Activated CD8-positive, alpha-beta T cell treated with anti-CD3 and anti-CD28 coated beads, Interleukin-2, amount 10 ng/mL, durations not matched to agents 7 days and 5 days (primary cell): ENCODE measurements at regions not wholly inside any gene's neighbourhood (a gene's known extent, or its start where the extent isn't known, plus 50 kb on each side); places are given as distances from the start of the nearest gene placed in this dataset.
A peak's percentile ranks its signal among the peaks of the same experiment; 100 is the strongest.
"Not testable (repeated sequence)": the region's sequence is repeated elsewhere in the genome, so short reads cannot be mapped to it uniquely, and the experiment has no call there.

Experiments
- ATAC-seq: fragments of 150-1000 bp; cut with Tn5 transposase; one replicate; pipeline ENCODE4 v1.10.0; 2021; ENCODE audit warnings: moderate library complexity
- CTCF ChIA-PET: fragments of 350-600 bp; sonication (Branson Sonifier 250); formaldehyde crosslinking; loops from one replicate; lab custom pipeline; 2021; ENCODE audit warnings: antibody characterized with exemption; lab: Charles Lee
- POLR2A ChIA-PET: fragments of 350-600 bp; sonication (Branson Sonifier 250); formaldehyde crosslinking; loops from one replicate; lab custom pipeline; 2021; ENCODE audit warnings: antibody characterized with exemption; lab: Charles Lee
- DNase-seq: peaks from one replicate; pipeline ENCODE4 v3.0.0-alpha.2; 2020
- H3K27ac Mint-ChIP-seq: one replicate; pipeline ENCODE4 v1.8.0; 2021; ENCODE audit warnings: mild to moderate bottlenecking, mixed read lengths
- H3K27me3 Mint-ChIP-seq: one replicate; pipeline ENCODE4 v1.8.0; 2021; ENCODE audit warnings: low read depth, mixed read lengths
- H3K36me3 Mint-ChIP-seq: one replicate; pipeline ENCODE4 v1.8.0; 2021; ENCODE audit warnings: low read depth, mixed read lengths
- H3K4me1 Mint-ChIP-seq: one replicate; pipeline ENCODE4 v1.8.0; 2021; ENCODE audit warnings: low read depth, mixed read lengths
- H3K4me3 Mint-ChIP-seq: one replicate; pipeline ENCODE4 v1.8.0; 2021; ENCODE audit warnings: mild to moderate bottlenecking, mixed read lengths
- H3K9me3 Mint-ChIP-seq: one replicate; pipeline ENCODE4 v1.8.0; 2022; ENCODE audit warnings: mixed read lengths; ENCODE audit not compliant: insufficient read depth

GRCh38 chr7:112945046-112945445 is 141.6 kb downstream of the GPR85 start:
- CTCF ChIA-PET, result interaction anchor here (1.2 kb wide), 1 partner anchor 79 kb away, joined by 3 read pairs; no protein-coding TSS in a partner anchor

GRCh38 chr7:112942981-112943380 is 143.6 kb downstream of the GPR85 start:
- no peak overlapping the region for H3K4me3 Mint-ChIP-seq
- H3K36me3 Mint-ChIP-seq, result peaks cover 2% of the 10 kb centered on the region
- ChIA-PET POLR2A (no interaction called here), CTCF (no interaction called here)
- H3K27me3 Mint-ChIP-seq, result peaks cover 12% of the 10 kb centered on the region
- H3K27ac Mint-ChIP-seq, result no peak overlapping the region
- H3K4me1 Mint-ChIP-seq, result peaks cover 18% of the 10 kb centered on the region
- ATAC-seq (no peak), DNase-seq (no peak)
- H3K9me3 Mint-ChIP-seq, result no peaks in the 10 kb centered on the region

More at GRCh38 chr7:112945046-112945445, 141.6 kb downstream of the GPR85 start:
- Mint-ChIP-seq H3K27ac (no peak overlapping the region), H3K9me3 (no peaks in the 10 kb centered on the region), H3K4me3 (no peak overlapping the region), H3K36me3 (no peaks in the 10 kb centered on the region), H3K4me1 (peaks cover 8% of the 10 kb centered on the region), H3K27me3 (peaks cover 22% of the 10 kb centered on the region)
- POLR2A ChIA-PET, result no interaction called here
- ATAC-seq (no peak), DNase-seq (no peak)

GRCh38 chr7:112942125-112942524 is 144.5 kb downstream of the GPR85 start:
- DNase-seq, H3K36me3 Mint-ChIP-seq, ATAC-seq, CTCF ChIA-PET, H3K27me3 Mint-ChIP-seq, H3K27ac Mint-ChIP-seq, H3K9me3 Mint-ChIP-seq, POLR2A ChIA-PET, H3K4me3 Mint-ChIP-seq: not testable (repeated sequence)
- H3K4me1 Mint-ChIP-seq, result peaks cover 22% of the 10 kb centered on the region

GRCh38 chr7:112940314-112940732 is 146.3 kb downstream of the GPR85 start:
- Mint-ChIP-seq H3K36me3 (peaks cover 5% of the 10 kb centered on the region), H3K27me3 (peaks cover 2% of the 10 kb centered on the region), H3K27ac (peak overlapping the region; percentile 95), H3K4me1 (peaks cover 27% of the 10 kb centered on the region), H3K9me3 (no peaks in the 10 kb centered on the region), H3K4me3 (peak overlapping the region; percentile 84)
- ChIA-PET POLR2A (interaction anchor here (0.8 to 1.4 kb wide), 2 partner anchors 11 to 185 kb away, joined by 3 read pairs; no protein-coding TSS in a partner anchor), CTCF (interaction anchor here (0.8 to 1.0 kb wide), 3 partner anchors 10 to 387 kb away, joined by 3 to 4 read pairs (median 3); no protein-coding TSS in a partner anchor)
- DNase-seq (no peak), ATAC-seq (peak; percentile 56)

DNA sequence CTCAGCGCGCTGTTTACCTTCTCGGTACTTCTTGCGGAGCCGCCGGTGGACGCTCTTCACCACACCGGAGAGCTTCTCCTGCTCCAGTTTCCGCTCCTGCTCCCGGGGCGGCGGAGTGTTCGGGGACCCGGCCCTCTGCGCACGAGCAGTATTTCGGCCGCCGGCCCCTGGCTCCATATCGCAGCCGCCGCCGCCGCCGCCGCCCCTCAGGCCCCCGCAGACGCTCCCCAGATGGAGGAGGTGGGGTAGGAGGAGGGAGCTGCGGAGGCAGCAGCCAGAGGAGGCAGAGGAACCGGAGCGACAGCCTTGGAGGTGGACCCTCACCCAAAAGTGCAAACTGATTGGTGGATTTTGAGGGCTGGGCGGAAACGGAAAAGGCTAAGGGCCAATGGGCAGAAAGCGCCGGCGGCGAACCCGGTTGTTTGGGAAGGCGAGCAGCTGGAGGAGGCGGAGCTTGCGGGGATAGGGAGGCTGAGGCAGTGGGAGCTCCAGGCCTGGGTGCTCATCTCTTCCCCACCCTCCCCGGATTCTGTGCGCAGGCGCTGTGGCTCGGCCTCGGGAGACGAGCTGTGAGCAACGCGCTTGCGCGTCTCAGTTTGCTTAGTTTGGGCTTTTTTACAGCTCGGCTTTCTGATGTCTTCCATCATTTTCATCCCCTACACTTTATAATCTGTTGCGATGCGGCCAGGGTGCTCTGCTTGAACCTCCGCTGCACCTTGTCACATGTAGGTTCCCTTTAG is 146.9 kb downstream of the GPR85 start:
- peaks cover 2% of the 10 kb centered on the region for H3K27me3 Mint-ChIP-seq
- ChIA-PET POLR2A (interaction anchor here (0.8 to 1.4 kb wide), 2 partner anchors 11 to 185 kb away, joined by 3 read pairs; no protein-coding TSS in a partner anchor), CTCF (interaction anchor here (0.7 to 1.0 kb wide), 4 partner anchors 9 to 390 kb away, joined by 3 to 4 read pairs (median 3); no protein-coding TSS in a partner anchor)
- H3K9me3 Mint-ChIP-seq, result no peaks in the 10 kb centered on the region
- H3K27ac Mint-ChIP-seq, result peak overlapping the region; percentile 95
- peak; percentile 99 for DNase-seq
- peak overlapping the region; percentile 84 for H3K4me3 Mint-ChIP-seq
- peak; percentile 99 for ATAC-seq
- peaks cover 27% of the 10 kb centered on the region for H3K4me1 Mint-ChIP-seq
- peaks cover 6% of the 10 kb centered on the region for H3K36me3 Mint-ChIP-seq

- ChIA-PET POLR2A (interaction anchor here (0.8 to 1.4 kb wide), 3 partner anchors 12 to 186 kb away, joined by 3 read pairs; no protein-coding TSS in a partner anchor), CTCF (interaction anchor here (0.7 to 1.0 kb wide), 4 partner anchors 9 to 389 kb away, joined by 3 to 4 read pairs (median 3); no protein-coding TSS in a partner anchor)
- Mint-ChIP-seq H3K36me3 (peaks cover 10% of the 10 kb centered on the region), H3K4me1 (peaks cover 27% of the 10 kb centered on the region), H3K9me3 (no peaks in the 10 kb centered on the region), H3K27me3 (peaks cover 2% of the 10 kb centered on the region), H3K4me3 (peak overlapping the region; percentile 84), H3K27ac (peak overlapping the region; percentile 95)
- ATAC-seq, result peak; percentile 17
- peak; percentile 56 for DNase-seq
These were observed 147.6 kb downstream of the GPR85 start for GRCh38 chr7:112938863-112939573.

GRCh38 chr7:112937651-112938415 is 147.6 kb upstream of the TMEM168 start:
- Mint-ChIP-seq H3K9me3 (no peaks in the 10 kb centered on the region), H3K36me3 (peaks cover 10% of the 10 kb centered on the region), H3K27ac (no peak overlapping the region), H3K4me3 (peak overlapping the region; percentile 84), H3K27me3 (no peaks in the 10 kb centered on the region), H3K4me1 (peaks cover 27% of the 10 kb centered on the region)
- ATAC-seq (no peak), DNase-seq (no peak)
- ChIA-PET POLR2A (interaction anchor here (1.3 kb wide), 1 partner anchor 148 kb away, joined by 3 read pairs; no protein-coding TSS in a partner anchor), CTCF (interaction anchor here (0.8 kb wide), 1 partner anchor 178 kb away, joined by 3 read pairs; no protein-coding TSS in a partner anchor)

GRCh38 chr7:112933598-112933997 is 143.4 kb upstream of the TMEM168 start:
- peaks cover 17% of the 10 kb centered on the region for H3K4me1 Mint-ChIP-seq
- no peaks in the 10 kb centered on the region for H3K9me3 Mint-ChIP-seq
- H3K36me3 Mint-ChIP-seq, result peaks cover 15% of the 10 kb centered on the region
- DNase-seq (no peak), ATAC-seq (no peak)
- H3K27ac Mint-ChIP-seq, result no peak overlapping the region
- ChIA-PET POLR2A (no interaction called here), CTCF (no interaction called here)
- no peak overlapping the region for H3K4me3 Mint-ChIP-seq
- no peaks in the 10 kb centered on the region for H3K27me3 Mint-ChIP-seq

DNA sequence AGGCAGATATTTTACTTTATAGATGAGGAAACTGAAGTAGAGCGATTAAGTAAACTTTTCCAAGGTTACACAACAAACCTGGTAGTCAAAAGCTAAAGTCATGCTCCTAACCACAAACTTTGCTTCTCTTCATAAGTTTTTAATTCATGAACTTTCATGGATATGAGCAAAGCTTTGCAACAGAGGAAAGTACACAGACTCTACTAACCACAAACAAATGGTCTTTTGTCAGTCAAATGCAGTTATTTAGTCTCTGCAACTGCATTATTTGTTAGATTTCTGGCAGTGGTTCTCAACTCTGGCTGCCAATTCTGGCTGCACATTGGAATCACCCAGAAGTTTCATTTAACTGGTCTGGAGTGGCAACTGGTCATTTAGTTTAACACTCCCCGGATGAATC is 140.6 kb upstream of the TMEM168 start:
- no peaks in the 10 kb centered on the region for H3K9me3 Mint-ChIP-seq
- no peak for DNase-seq
- peaks cover 1% of the 10 kb centered on the region for H3K4me1 Mint-ChIP-seq
- H3K4me3 Mint-ChIP-seq, result no peak overlapping the region
- POLR2A ChIA-PET, result no interaction called here
- CTCF ChIA-PET, result interaction anchor here (1.6 kb wide), 1 partner anchor 9 kb away, joined by 4 read pairs; a partner anchor contains a TSS
- H3K27me3 Mint-ChIP-seq, result no peaks in the 10 kb centered on the region
- H3K27ac Mint-ChIP-seq, result no peak overlapping the region
- no peak for ATAC-seq
- peaks cover 10% of the 10 kb centered on the region for H3K36me3 Mint-ChIP-seq

GRCh38 chr7:112929421-112929820 is 139.2 kb upstream of the TMEM168 start:
- peaks cover 1% of the 10 kb centered on the region for H3K4me1 Mint-ChIP-seq
- CTCF ChIA-PET, result interaction anchor here (1.6 kb wide), 1 partner anchor 10 kb away, joined by 4 read pairs; a partner anchor contains a TSS
- POLR2A ChIA-PET, result no interaction called here

DNA sequence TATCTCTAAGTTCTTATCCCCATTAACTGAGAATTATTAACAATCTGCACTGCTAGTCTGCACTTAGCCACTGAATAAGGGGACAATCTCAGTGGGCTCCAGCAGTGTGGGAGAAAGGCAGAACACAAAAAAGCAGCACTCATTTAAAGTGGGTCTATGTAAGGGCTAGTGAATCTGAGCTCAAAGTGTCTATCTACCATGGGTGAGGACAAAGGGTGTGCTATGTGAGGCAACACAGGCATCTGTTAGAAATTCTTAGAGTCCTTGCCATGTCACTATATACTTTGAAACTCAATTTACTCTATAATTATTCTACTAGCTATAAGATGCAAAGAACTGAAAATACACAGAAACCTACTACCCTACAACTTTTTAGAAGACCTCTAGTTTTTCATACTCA is 135.8 kb upstream of the TMEM168 start:
- Mint-ChIP-seq H3K27ac (no peak overlapping the region), H3K36me3 (peaks cover 6% of the 10 kb centered on the region), H3K4me3 (no peak overlapping the region), H3K27me3 (no peaks in the 10 kb centered on the region), H3K9me3 (no peaks in the 10 kb centered on the region), H3K4me1 (peaks cover under 1% of the 10 kb centered on the region)
- no peak for ATAC-seq
- CTCF ChIA-PET, result no interaction called here
- no peak for DNase-seq
- POLR2A ChIA-PET, result no interaction called here

More at GRCh38 chr7:112929421-112929820, 139.2 kb upstream of the TMEM168 start:
- ATAC-seq, result no peak
- no peak for DNase-seq
- no peak overlapping the region for H3K4me3 Mint-ChIP-seq
- H3K27me3 Mint-ChIP-seq, result no peaks in the 10 kb centered on the region
- no peak overlapping the region for H3K27ac Mint-ChIP-seq
- H3K9me3 Mint-ChIP-seq, result no peaks in the 10 kb centered on the region
- peaks cover 8% of the 10 kb centered on the region for H3K36me3 Mint-ChIP-seq
